ENCODE measurements at regions not wholly inside any gene's neighbourhood (a gene's known extent, or its start where the extent isn't known, plus 50 kb on each side); places are given as distances from the start of the nearest gene placed in this dataset.

DNA sequence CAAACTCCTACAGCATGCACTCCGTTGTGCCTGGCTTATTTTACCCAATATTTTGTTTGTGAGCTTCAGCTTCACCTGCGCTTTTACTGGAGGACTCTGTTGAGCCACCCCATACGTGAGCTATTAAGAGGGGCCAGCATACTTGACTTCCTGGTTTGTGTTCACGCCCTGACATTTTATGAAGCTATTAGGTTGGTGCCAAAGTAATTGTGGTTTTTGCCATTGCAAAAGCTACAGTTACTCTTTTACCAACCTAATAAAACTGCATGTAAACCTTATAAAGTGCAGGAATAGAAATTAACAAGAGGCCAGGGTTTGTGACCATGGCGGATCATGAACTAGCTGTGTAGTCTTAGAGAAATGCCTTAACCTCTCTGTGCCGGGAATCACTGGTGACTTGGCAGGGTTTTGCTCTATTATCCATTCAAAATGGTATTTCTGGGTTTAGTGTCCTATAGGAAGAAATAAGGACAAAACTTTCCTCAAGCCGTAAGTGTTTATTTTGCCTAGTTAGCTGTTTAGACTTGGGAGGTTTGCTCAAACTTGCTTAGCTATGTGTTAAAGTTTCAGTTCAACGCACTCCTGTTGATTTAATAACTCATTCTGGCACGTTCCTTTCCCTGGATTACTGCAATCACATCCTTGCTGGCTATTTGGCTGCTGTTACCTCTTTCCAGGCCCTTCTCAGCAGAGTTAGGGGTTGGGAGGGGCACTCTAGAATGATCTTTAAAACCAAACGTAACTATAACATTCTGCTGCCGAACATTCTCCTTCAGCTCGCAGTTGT lies 1027.6 kb downstream of the BCL11B start:
- H2AFZ ChIP-seq (ENCODE audit: low read depth, low read length): no peak overlapping the region
- TF ChIP-seq SMC3 (conservative IDR thresholded peaks at IDR 0.05; ENCODE audit: poor library complexity): no peak
- TF ChIP-seq TAF1 (IDR thresholded peaks at IDR 0.05; ENCODE audit: low read depth): no peak
- TF ChIP-seq, protein P1, sequence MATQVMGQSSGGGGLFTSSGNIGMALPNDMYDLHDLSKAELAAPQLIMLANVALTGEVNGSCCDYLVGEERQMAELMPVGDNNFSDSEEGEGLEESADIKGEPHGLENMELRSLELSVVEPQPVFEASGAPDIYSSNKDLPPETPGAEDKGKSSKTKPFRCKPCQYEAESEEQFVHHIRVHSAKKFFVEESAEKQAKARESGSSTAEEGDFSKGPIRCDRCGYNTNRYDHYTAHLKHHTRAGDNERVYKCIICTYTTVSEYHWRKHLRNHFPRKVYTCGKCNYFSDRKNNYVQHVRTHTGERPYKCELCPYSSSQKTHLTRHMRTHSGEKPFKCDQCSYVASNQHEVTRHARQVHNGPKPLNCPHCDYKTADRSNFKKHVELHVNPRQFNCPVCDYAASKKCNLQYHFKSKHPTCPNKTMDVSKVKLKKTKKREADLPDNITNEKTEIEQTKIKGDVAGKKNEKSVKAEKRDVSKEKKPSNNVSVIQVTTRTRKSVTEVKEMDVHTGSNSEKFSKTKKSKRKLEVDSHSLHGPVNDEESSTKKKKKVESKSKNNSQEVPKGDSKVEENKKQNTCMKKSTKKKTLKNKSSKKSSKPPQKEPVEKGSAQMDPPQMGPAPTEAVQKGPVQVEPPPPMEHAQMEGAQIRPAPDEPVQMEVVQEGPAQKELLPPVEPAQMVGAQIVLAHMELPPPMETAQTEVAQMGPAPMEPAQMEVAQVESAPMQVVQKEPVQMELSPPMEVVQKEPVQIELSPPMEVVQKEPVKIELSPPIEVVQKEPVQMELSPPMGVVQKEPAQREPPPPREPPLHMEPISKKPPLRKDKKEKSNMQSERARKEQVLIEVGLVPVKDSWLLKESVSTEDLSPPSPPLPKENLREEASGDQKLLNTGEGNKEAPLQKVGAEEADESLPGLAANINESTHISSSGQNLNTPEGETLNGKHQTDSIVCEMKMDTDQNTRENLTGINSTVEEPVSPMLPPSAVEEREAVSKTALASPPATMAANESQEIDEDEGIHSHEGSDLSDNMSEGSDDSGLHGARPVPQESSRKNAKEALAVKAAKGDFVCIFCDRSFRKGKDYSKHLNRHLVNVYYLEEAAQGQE (IDR thresholded peaks at IDR 0.05; ENCODE audit: borderline replicate concordance): no peak
- TF ChIP-seq EP300 (conservative IDR thresholded peaks at IDR 0.05; ENCODE audit: poor library complexity, severe bottlenecking): no peak
- TF ChIP-seq RAD21 (conservative IDR thresholded peaks at IDR 0.05): no peak
- no peak for TF ChIP-seq EZH2 (IDR thresholded peaks at IDR 0.05; ENCODE audit: borderline replicate concordance, insufficient read depth, low read length, poor library complexity, severe bottlenecking)
- TF ChIP-seq, protein P2, sequence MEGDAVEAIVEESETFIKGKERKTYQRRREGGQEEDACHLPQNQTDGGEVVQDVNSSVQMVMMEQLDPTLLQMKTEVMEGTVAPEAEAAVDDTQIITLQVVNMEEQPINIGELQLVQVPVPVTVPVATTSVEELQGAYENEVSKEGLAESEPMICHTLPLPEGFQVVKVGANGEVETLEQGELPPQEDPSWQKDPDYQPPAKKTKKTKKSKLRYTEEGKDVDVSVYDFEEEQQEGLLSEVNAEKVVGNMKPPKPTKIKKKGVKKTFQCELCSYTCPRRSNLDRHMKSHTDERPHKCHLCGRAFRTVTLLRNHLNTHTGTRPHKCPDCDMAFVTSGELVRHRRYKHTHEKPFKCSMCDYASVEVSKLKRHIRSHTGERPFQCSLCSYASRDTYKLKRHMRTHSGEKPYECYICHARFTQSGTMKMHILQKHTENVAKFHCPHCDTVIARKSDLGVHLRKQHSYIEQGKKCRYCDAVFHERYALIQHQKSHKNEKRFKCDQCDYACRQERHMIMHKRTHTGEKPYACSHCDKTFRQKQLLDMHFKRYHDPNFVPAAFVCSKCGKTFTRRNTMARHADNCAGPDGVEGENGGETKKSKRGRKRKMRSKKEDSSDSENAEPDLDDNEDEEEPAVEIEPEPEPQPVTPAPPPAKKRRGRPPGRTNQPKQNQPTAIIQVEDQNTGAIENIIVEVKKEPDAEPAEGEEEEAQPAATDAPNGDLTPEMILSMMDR (IDR thresholded peaks at IDR 0.05; ENCODE audit: poor library complexity, severe bottlenecking): no peak
- no peak overlapping the region for H3K9ac ChIP-seq (ENCODE audit: low read length)
- H3K27ac ChIP-seq (ENCODE audit: low read length): no peak overlapping the region
- H3K9me2 ChIP-seq (ENCODE audit: insufficient read depth, low read length): no peaks in the 10 kb centered on the region
- H3K9me3 ChIP-seq (ENCODE audit: low read length): no peaks in the 10 kb centered on the region
- H3F3A ChIP-seq (ENCODE audit: insufficient read depth, low read length, poor library complexity, severe bottlenecking): no peaks in the 10 kb centered on the region
- no peak overlapping the region for H3K4me3 ChIP-seq (ENCODE audit: low read length)
- no peak overlapping the region for H3K4me2 ChIP-seq (ENCODE audit: low read length)
- no peaks in the 10 kb centered on the region for H3K79me2 ChIP-seq (replicated peaks; ENCODE audit: insufficient read depth, low read length)
- no peaks in the 10 kb centered on the region for H3K36me3 ChIP-seq (ENCODE audit: insufficient read depth, low read length)
- no peaks in the 10 kb centered on the region for H3K27me3 ChIP-seq (ENCODE audit: insufficient read depth, low read depth, low read length)
- no peaks in the 10 kb centered on the region for H4K20me1 ChIP-seq (ENCODE audit: insufficient read depth)

- no peak overlapping the region for H3K9ac ChIP-seq (ENCODE audit: low read length)
- no peaks in the 10 kb centered on the region for H3K27me3 ChIP-seq (ENCODE audit: insufficient read depth, low read depth, low read length)
- no peaks in the 10 kb centered on the region for H3K36me3 ChIP-seq (ENCODE audit: insufficient read depth, low read length)
- no peaks in the 10 kb centered on the region for H3K9me3 ChIP-seq (ENCODE audit: low read length)
- H3K9me2 ChIP-seq (ENCODE audit: insufficient read depth, low read length): no peaks in the 10 kb centered on the region
- no peaks in the 10 kb centered on the region for H3F3A ChIP-seq (ENCODE audit: insufficient read depth, low read length, poor library complexity, severe bottlenecking)
- TF ChIP-seq EZH2 (IDR thresholded peaks at IDR 0.05; ENCODE audit: borderline replicate concordance, insufficient read depth, low read length, poor library complexity, severe bottlenecking) (no peak), TAF1 (IDR thresholded peaks at IDR 0.05; ENCODE audit: low read depth) (no peak), EP300 (conservative IDR thresholded peaks at IDR 0.05; ENCODE audit: poor library complexity, severe bottlenecking) (no peak), MXI1 (conservative IDR thresholded peaks at IDR 0.05; ENCODE audit: poor library complexity, severe bottlenecking) (no peak), POLR2AphosphoS5 (IDR thresholded peaks at IDR 0.05) (no peak), SMC3 (conservative IDR thresholded peaks at IDR 0.05; ENCODE audit: poor library complexity) (no peak), RAD21 (conservative IDR thresholded peaks at IDR 0.05) (no peak)
- TF ChIP-seq, protein P2 (IDR thresholded peaks at IDR 0.05; ENCODE audit: poor library complexity, severe bottlenecking): no peak
- TF ChIP-seq, protein P1 (IDR thresholded peaks at IDR 0.05; ENCODE audit: borderline replicate concordance): no peak
- no peak overlapping the region for H3K4me2 ChIP-seq (ENCODE audit: low read length)
- no peaks in the 10 kb centered on the region for H3K79me2 ChIP-seq (replicated peaks; ENCODE audit: insufficient read depth, low read length)
- no peak overlapping the region for H3K27ac ChIP-seq (ENCODE audit: low read length)
- no peak overlapping the region for H2AFZ ChIP-seq (ENCODE audit: low read depth, low read length)
- H3K4me3 ChIP-seq (ENCODE audit: low read length): no peak overlapping the region
- H4K20me1 ChIP-seq (ENCODE audit: insufficient read depth): no peaks in the 10 kb centered on the region
These were observed 1026.9 kb downstream of the BCL11B start for GRCh38 chr14:98244966-98245569.

All from neural cell (in vitro differentiated cells).